ENCODE measurements at regions not wholly inside any gene's neighbourhood (a gene's known extent, or its start where the extent isn't known, plus 50 kb on each side); places are given as distances from the start of the nearest gene placed in this dataset.
A peak's percentile ranks its signal among the peaks of the same experiment; 100 is the strongest.

DNA sequence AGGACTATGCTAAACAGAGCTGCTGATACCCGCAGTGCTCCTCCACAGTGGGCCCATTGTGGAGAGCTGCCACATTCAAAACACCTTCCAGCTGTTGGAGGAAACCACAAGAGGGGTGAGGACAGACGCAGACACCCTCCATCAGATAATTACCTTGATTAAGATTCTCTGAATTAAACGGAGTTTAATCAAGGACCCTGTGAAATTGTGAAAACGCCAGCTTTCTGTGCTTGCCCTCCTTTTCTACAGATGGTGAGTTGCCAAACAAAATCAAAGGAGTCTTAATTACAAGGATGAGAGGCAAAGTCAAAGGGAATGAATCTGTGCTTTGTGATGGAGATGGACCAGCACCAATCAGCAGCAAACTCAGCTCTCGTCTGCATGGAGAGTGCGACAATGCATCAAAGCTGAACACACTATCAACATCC is 596.1 kb downstream of the ELAVL2 start:
- Histone ChIP-seq H3K27ac (ENCODE audit: extremely low read depth, low read depth, low read length) (no peak overlapping the region), H3K36me3 (ENCODE audit: control insufficient read depth in 2 of 2, insufficient read depth in 1 of 2, low read length in 2 of 2) (no peaks in the 10 kb centered on the region), H3K9me3 (ENCODE audit: control insufficient read depth, insufficient read depth, low read depth, low read length) (no peaks in the 10 kb centered on the region), H3K4me3 (ENCODE audit: low read depth, low read length) (no peak overlapping the region), H3K4me1 (ENCODE audit: control insufficient read depth, insufficient read depth, low read length) (no peaks in the 10 kb centered on the region)
- TF ChIP-seq ZNF549 (tag by site-specific recombination; IDR thresholded peaks at IDR 0.05) = no peak
- TF ChIP-seq ZNF629 (tag by site-specific recombination; IDR thresholded peaks at IDR 0.05) = no peak
- no peak for TF ChIP-seq INSM2 (tag by site-specific recombination; IDR thresholded peaks at IDR 0.05)
- TF ChIP-seq, protein P1, sequence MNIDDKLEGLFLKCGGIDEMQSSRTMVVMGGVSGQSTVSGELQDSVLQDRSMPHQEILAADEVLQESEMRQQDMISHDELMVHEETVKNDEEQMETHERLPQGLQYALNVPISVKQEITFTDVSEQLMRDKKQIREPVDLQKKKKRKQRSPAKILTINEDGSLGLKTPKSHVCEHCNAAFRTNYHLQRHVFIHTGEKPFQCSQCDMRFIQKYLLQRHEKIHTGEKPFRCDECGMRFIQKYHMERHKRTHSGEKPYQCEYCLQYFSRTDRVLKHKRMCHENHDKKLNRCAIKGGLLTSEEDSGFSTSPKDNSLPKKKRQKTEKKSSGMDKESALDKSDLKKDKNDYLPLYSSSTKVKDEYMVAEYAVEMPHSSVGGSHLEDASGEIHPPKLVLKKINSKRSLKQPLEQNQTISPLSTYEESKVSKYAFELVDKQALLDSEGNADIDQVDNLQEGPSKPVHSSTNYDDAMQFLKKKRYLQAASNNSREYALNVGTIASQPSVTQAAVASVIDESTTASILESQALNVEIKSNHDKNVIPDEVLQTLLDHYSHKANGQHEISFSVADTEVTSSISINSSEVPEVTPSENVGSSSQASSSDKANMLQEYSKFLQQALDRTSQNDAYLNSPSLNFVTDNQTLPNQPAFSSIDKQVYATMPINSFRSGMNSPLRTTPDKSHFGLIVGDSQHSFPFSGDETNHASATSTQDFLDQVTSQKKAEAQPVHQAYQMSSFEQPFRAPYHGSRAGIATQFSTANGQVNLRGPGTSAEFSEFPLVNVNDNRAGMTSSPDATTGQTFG (tag by site-specific recombination; IDR thresholded peaks at IDR 0.05; ENCODE audit: borderline replicate concordance) = no peak
- no peak for TF ChIP-seq ZNF513 (tag by site-specific recombination; IDR thresholded peaks at IDR 0.05)
- TF ChIP-seq ZNF777 (tag by site-specific recombination; IDR thresholded peaks at IDR 0.05; ENCODE audit: borderline replicate concordance) = no peak
- TF ChIP-seq KLF16 (tag by site-specific recombination; IDR thresholded peaks at IDR 0.05) = no peak
- TF ChIP-seq ZNF48 (tag by site-specific recombination; IDR thresholded peaks at IDR 0.05) = no peak
- no peak for TF ChIP-seq MYNN (tag by site-specific recombination; IDR thresholded peaks at IDR 0.05; ENCODE audit: borderline replicate concordance)
- TF ChIP-seq ZNF621 (tag by site-specific recombination; IDR thresholded peaks at IDR 0.05) = no peak
- no peak for TF ChIP-seq ZNF302 (tag by site-specific recombination; IDR thresholded peaks at IDR 0.05; ENCODE audit: low read depth)
- TF ChIP-seq GLIS1 (tag by site-specific recombination; IDR thresholded peaks at IDR 0.05) = no peak
- TF ChIP-seq, protein P2, sequence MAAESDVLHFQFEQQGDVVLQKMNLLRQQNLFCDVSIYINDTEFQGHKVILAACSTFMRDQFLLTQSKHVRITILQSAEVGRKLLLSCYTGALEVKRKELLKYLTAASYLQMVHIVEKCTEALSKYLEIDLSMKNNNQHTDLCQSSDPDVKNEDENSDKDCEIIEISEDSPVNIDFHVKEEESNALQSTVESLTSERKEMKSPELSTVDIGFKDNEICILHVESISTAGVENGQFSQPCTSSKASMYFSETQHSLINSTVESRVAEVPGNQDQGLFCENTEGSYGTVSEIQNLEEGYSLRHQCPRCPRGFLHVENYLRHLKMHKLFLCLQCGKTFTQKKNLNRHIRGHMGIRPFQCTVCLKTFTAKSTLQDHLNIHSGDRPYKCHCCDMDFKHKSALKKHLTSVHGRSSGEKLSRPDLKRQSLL (tag by site-specific recombination; IDR thresholded peaks at IDR 0.05) = no peak
- TF ChIP-seq KLF8 (tag by site-specific recombination; IDR thresholded peaks at IDR 0.05) = no peak
- no peak for TF ChIP-seq ZEB2 (tag by site-specific recombination; IDR thresholded peaks at IDR 0.05)
- no peak for TF ChIP-seq KLF1 (tag by site-specific recombination; IDR thresholded peaks at IDR 0.05)
- CTCF ChIA-PET = no interaction called here
- POLR2A ChIA-PET = no interaction called here

DNA sequence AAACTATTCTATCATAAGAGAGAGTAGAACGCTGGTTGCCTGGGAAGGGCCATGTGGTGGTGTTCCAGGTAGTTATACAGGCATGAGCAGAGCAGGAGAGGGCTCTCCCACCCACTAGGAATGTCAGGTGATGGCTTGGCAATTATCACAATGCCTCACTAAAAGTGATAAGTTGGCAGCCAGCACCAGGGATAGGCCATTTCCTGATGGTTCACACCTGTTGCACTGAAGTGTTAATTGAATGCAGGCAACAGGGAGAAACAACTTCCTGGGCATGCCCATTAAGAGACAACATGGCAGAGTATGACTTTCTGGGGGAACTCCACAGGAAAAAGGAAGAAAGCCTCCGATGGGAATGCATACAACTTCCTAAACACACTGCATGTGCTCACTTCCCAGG is 593.2 kb downstream of the ELAVL2 start:
- Histone ChIP-seq H3K36me3 (ENCODE audit: control insufficient read depth in 2 of 2, insufficient read depth in 1 of 2, low read length in 2 of 2) (no peaks in the 10 kb centered on the region), H3K4me1 (ENCODE audit: control insufficient read depth, insufficient read depth, low read length) (no peaks in the 10 kb centered on the region), H3K9me3 (ENCODE audit: control insufficient read depth, insufficient read depth, low read depth, low read length) (no peaks in the 10 kb centered on the region), H3K4me3 (ENCODE audit: low read depth, low read length) (no peak overlapping the region), H3K27ac (ENCODE audit: extremely low read depth, low read depth, low read length) (no peak overlapping the region)
- CTCF ChIA-PET = no interaction called here
- TF ChIP-seq SCRT2 (tag by site-specific recombination; IDR thresholded peaks at IDR 0.05) (0 out of 2 replicates have a peak, but pooled peaks have one; percentile 42), FEZF1 (tag by site-specific recombination; IDR thresholded peaks at IDR 0.05) (no peak), ZNF362 (tag by site-specific recombination; IDR thresholded peaks at IDR 0.05) (no peak), HOXC10 (CRISPR knock-in tag; IDR thresholded peaks at IDR 0.05) (no peak)
- TF ChIP-seq, protein P3, sequence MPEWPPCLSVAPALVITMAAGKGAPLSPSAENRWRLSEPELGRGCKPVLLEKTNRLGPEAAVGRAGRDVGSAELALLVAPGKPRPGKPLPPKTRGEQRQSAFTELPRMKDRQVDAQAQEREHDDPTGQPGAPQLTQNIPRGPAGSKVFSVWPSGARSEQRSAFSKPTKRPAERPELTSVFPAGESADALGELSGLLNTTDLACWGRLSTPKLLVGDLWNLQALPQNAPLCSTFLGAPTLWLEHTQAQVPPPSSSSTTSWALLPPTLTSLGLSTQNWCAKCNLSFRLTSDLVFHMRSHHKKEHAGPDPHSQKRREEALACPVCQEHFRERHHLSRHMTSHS (tag by site-specific recombination; IDR thresholded peaks at IDR 0.05) = no peak
- POLR2A ChIA-PET = no interaction called here
